Right lobe of liver (tissue), 4 donors: ENCODE measurements at regions not wholly inside any gene's neighbourhood (a gene's known extent, or its start where the extent isn't known, plus 50 kb on each side); places are given as distances from the start of the nearest gene placed in this dataset.

Source experiments
- CTCF ChIP-seq, 4 donors: fragments of 200-600 bp in 3 of 4; fragments of 450-650 bp in 1 of 4; IDR thresholded peaks; one replicate each; pipeline versions ENCODE4 v1.5.1 to v1.8.0; 2016 to 2022; ENCODE audit warnings: antibody characterized with exemption in 4 of 4, mild to moderate bottlenecking in 2 of 4
- POLR2A ChIP-seq: fragments of 450-650 bp; IDR thresholded peaks from one replicate; pipeline ENCODE4 v1.6.1; 2017; ENCODE audit warnings: antibody characterized with exemption, mild to moderate bottlenecking
- donor health status: DM: no; HTN: no; CAD: no.
- donor health status: DM: no; HTN: no; CAD: no.
- donor health status: DM: no; HTN: yes; CAD: no.

GRCh38 chr3:76760336-76760735, 279.6 kb upstream of the ROBO2 start:
- TF ChIP-seq CTCF (IDR thresholded peaks at IDR 0.05): no peak
- TF ChIP-seq POLR2A: no peak
